GDM1 (cell line): ENCODE measurements at regions not wholly inside any gene's neighbourhood (a gene's known extent, or its start where the extent isn't known, plus 50 kb on each side); places are given as distances from the start of the nearest gene placed in this dataset.

ENCODE experiments used
- DNase-seq: peaks from one replicate; lab custom pipeline; 2025; lab: John Stamatoyannopoulos, UW

GRCh38 chr7:159263430-159263829 is 118.8 kb upstream of the VIPR2 start:
- no peak for DNase-seq

- no peak for DNase-seq
Observed at GRCh38 chr7:159253657-159254056, 109.0 kb upstream of the VIPR2 start.

- no peak for DNase-seq
Observed at GRCh38 chr7:159250471-159250870, 105.8 kb upstream of the VIPR2 start.

GRCh38 chr7:159249671-159250070 is 105.0 kb upstream of the VIPR2 start:
- no peak for DNase-seq

GRCh38 chr7:159247910-159248309 is 103.2 kb upstream of the VIPR2 start:
- DNase-seq, result no peak

GRCh38 chr7:159246702-159247480 is 102.2 kb upstream of the VIPR2 start:
- no peak for DNase-seq

GRCh38 chr7:159240962-159241361 is 96.3 kb upstream of the VIPR2 start:
- no peak for DNase-seq

- DNase-seq, result no peak
Observed at GRCh38 chr7:159239028-159239427, 94.4 kb upstream of the VIPR2 start.

- DNase-seq, result no peak
Observed at GRCh38 chr7:159238541-159238940, 93.9 kb upstream of the VIPR2 start.

- no peak for DNase-seq
Observed at GRCh38 chr7:159237022-159237653, 92.5 kb upstream of the VIPR2 start.

- DNase-seq, result no peak
Observed at GRCh38 chr7:159231017-159231416, 86.3 kb upstream of the VIPR2 start.

GRCh38 chr7:159229683-159230475 is 85.2 kb upstream of the VIPR2 start:
- no peak for DNase-seq

- DNase-seq, result no peak
Observed at GRCh38 chr7:159227433-159227832, 82.8 kb upstream of the VIPR2 start.

GRCh38 chr7:159226011-159226702 is 81.5 kb upstream of the VIPR2 start:
- no peak for DNase-seq

- no peak for DNase-seq
Observed at GRCh38 chr7:159218607-159219006, 73.9 kb upstream of the VIPR2 start.

- DNase-seq, result no peak
Observed at GRCh38 chr7:159218170-159218569, 73.5 kb upstream of the VIPR2 start.

- no peak for DNase-seq
Observed at GRCh38 chr7:159215076-159215475, 70.4 kb upstream of the VIPR2 start.

GRCh38 chr7:159213253-159213652 is 68.6 kb upstream of the VIPR2 start:
- no peak for DNase-seq

- no peak for DNase-seq
Observed at GRCh38 chr7:159212226-159212625, 67.6 kb upstream of the VIPR2 start.

- no peak for DNase-seq
Observed at GRCh38 chr7:159211540-159212182, 67.0 kb upstream of the VIPR2 start.

GRCh38 chr7:159210581-159211235 is 66.0 kb upstream of the VIPR2 start:
- DNase-seq, result no peak
